ENCODE measurements at regions not wholly inside any gene's neighbourhood (a gene's known extent, or its start where the extent isn't known, plus 50 kb on each side); places are given as distances from the start of the nearest gene placed in this dataset.

DNA sequence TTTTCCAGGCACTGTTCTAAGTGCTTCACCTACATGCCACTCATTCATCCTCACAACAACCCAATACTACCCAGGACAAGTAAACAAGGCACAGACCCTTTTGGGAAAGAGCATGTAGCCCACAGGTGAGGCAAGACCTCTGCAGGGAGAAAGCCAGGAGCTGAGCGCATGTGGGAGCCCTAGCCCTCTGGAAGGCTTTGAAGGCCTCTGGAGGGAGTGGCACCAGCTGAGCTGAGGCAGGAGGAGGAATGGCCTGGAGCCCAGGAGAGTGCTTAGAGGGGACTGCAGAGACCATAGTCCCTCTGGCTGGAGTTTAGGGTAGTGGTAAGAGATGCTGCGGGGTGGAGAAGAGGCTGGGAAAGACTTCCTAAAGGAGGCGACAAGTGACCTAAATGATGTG, 516.5 kb downstream of the FUT8 start:
- H3K36me3 ChIP-seq (ENCODE audit: control insufficient read depth, insufficient read depth, low read length), result no peaks in the 10 kb centered on the region
- no peak overlapping the region for H4K91ac ChIP-seq (ENCODE audit: insufficient read depth, low read depth, low read length)
- no peak overlapping the region for H4K5ac ChIP-seq (ENCODE audit: low read depth, low read length)
- H4K8ac ChIP-seq (ENCODE audit: low read depth in 2 of 2, low read length in 2 of 2), result no peak overlapping the region
- H3K23ac ChIP-seq (ENCODE audit: low read depth, low read length), result no peak overlapping the region
- no peak overlapping the region for H3K4me3 ChIP-seq (ENCODE audit: insufficient read depth, low read depth, low read length)
- ChIA-PET POLR2A (ENCODE audit: unreplicated experiment) (no interaction called here), CTCF (no interaction called here)
- H2BK5ac ChIP-seq (ENCODE audit: low read depth, low read length, poor library complexity, severe bottlenecking), result no peak overlapping the region
- DNase-seq (no peak), ATAC-seq (ENCODE audit: low read depth) (no peak)
- H2BK120ac ChIP-seq (ENCODE audit: low read depth, low read length), result no peak overlapping the region
- H3K9me3 ChIP-seq (ENCODE audit: control insufficient read depth, insufficient read depth, low read length), result no peaks in the 10 kb centered on the region
- no peaks in the 10 kb centered on the region for H3K4me1 ChIP-seq (ENCODE audit: control insufficient read depth, insufficient read depth, low read length)
- BruUV-seq (replicated peaks), result no TSS peak
- no peak overlapping the region for H3K56ac ChIP-seq (ENCODE audit: extremely low read depth, insufficient read depth, low read length)
- no peak overlapping the region for H2BK20ac ChIP-seq (ENCODE audit: low read depth, low read length)
- dilution Hi-C loops (cut with HindIII; ENCODE audit: low sequenced_read_pairs, unreplicated experiment) (no loop called here), intact Hi-C loops (cut with micrococcal nuclease) (no loop called here), in situ Hi-C loops (cut with MboI; ENCODE audit: low sequenced_read_pairs) (no loop called here)
- H4K20me1 ChIP-seq (ENCODE audit: insufficient read depth, low read length), result no peaks in the 10 kb centered on the region
- TF ChIP-seq SMC3 (IDR thresholded peaks at IDR 0.05; ENCODE audit: low read depth, low read length) (no peak), MAFK (IDR thresholded peaks at IDR 0.05; ENCODE audit: low read depth, low read length) (no peak), RFX5 (IDR thresholded peaks at IDR 0.05; ENCODE audit: low read depth, low read length) (no peak), POLR2A (IDR thresholded peaks at IDR 0.05; ENCODE audit: low read depth, low read length) (no peak), NFE2L2 (IDR thresholded peaks at IDR 0.05; ENCODE audit: low read depth, low read length) (no peak), MAZ (IDR thresholded peaks at IDR 0.05; ENCODE audit: borderline replicate concordance, low read depth, low read length) (no peak), FOS (IDR thresholded peaks at IDR 0.05; ENCODE audit: low read depth, low read length) (no peak)
- TF ChIP-seq, protein P1, sequence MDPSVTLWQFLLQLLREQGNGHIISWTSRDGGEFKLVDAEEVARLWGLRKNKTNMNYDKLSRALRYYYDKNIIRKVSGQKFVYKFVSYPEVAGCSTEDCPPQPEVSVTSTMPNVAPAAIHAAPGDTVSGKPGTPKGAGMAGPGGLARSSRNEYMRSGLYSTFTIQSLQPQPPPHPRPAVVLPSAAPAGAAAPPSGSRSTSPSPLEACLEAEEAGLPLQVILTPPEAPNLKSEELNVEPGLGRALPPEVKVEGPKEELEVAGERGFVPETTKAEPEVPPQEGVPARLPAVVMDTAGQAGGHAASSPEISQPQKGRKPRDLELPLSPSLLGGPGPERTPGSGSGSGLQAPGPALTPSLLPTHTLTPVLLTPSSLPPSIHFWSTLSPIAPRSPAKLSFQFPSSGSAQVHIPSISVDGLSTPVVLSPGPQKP (IDR thresholded peaks at IDR 0.05; ENCODE audit: borderline replicate concordance, low read depth, low read length), result no peak
- TF ChIP-seq, protein P2, sequence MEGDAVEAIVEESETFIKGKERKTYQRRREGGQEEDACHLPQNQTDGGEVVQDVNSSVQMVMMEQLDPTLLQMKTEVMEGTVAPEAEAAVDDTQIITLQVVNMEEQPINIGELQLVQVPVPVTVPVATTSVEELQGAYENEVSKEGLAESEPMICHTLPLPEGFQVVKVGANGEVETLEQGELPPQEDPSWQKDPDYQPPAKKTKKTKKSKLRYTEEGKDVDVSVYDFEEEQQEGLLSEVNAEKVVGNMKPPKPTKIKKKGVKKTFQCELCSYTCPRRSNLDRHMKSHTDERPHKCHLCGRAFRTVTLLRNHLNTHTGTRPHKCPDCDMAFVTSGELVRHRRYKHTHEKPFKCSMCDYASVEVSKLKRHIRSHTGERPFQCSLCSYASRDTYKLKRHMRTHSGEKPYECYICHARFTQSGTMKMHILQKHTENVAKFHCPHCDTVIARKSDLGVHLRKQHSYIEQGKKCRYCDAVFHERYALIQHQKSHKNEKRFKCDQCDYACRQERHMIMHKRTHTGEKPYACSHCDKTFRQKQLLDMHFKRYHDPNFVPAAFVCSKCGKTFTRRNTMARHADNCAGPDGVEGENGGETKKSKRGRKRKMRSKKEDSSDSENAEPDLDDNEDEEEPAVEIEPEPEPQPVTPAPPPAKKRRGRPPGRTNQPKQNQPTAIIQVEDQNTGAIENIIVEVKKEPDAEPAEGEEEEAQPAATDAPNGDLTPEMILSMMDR (conservative IDR thresholded peaks at IDR 0.05; ENCODE audit: low read depth, low read length), result no peak
- no peak overlapping the region for H2AK9ac ChIP-seq (replicated peaks; ENCODE audit: low read depth, low read length, poor library complexity)
- H3K9ac ChIP-seq (ENCODE audit: low read depth, low read length), result no peak overlapping the region
- no peak overlapping the region for H3K27ac ChIP-seq (ENCODE audit: insufficient read depth, low read length)
- H3K4me2 ChIP-seq (ENCODE audit: low read depth, low read length), result no peak overlapping the region
- H2AFZ ChIP-seq (replicated peaks; ENCODE audit: low read length, poor library complexity), result no peak overlapping the region
- no peak overlapping the region for H3K4ac ChIP-seq (ENCODE audit: low read depth, low read length)
- H3K18ac ChIP-seq (ENCODE audit: low read depth, low read length), result no peak overlapping the region
- no peaks in the 10 kb centered on the region for H3K9me1 ChIP-seq (ENCODE audit: insufficient read depth, low read length)
- 100% methylated on average over 3 of the region's 3 CpGs; no CpG with 5 or more reads in 1 of the 2 experiments for WGBS, 2 experiments (ENCODE audit: extremely low coverage in 2 of 2, insufficient read length in 1 of 2)
- H3K79me1 ChIP-seq (ENCODE audit: low read depth in 1 of 2, low read length in 2 of 2), result no peaks in the 10 kb centered on the region
- no peak overlapping the region for H3K14ac ChIP-seq (replicated peaks; ENCODE audit: low read depth, low read length)
- H2AK5ac ChIP-seq (ENCODE audit: low read depth, low read length), result no peak overlapping the region
- H2BK15ac ChIP-seq (ENCODE audit: low read depth, low read length), result no peak overlapping the region
- H3K27me3 ChIP-seq (ENCODE audit: control insufficient read depth, insufficient read depth, low read length), result no peaks in the 10 kb centered on the region
